ENCODE measurements at regions not wholly inside any gene's neighbourhood (a gene's known extent, or its start where the extent isn't known, plus 50 kb on each side); places are given as distances from the start of the nearest gene placed in this dataset.
A peak's percentile ranks its signal among the peaks of the same experiment; 100 is the strongest.

- Histone ChIP-seq H3K36me3 (no peaks in the 10 kb centered on the region), H3K27ac (replicated peaks) (no peak overlapping the region), H3K9me3 (replicated peaks) (no peaks in the 10 kb centered on the region), H3K4me3 (no peak overlapping the region), H3K4me1 (no peaks in the 10 kb centered on the region), H3K27me3 (ENCODE audit: low read depth) (no peaks in the 10 kb centered on the region)
- DNase-seq = no peak
- TF ChIP-seq CTCF (IDR thresholded peaks at IDR 0.05; ENCODE audit: borderline replicate concordance) = no peak
- intact Hi-C loops (cut with micrococcal nuclease) = no loop called here
Observed at GRCh38 chr20:10832141-10832540, 158.3 kb upstream of the JAG1 start.

- peaks cover 29% of the 10 kb centered on the region for H3K9me3 ChIP-seq (replicated peaks)
- H3K36me3 ChIP-seq = peaks cover 4% of the 10 kb centered on the region
- no peak for TF ChIP-seq CTCF (IDR thresholded peaks at IDR 0.05; ENCODE audit: borderline replicate concordance)
- H3K27me3 ChIP-seq (ENCODE audit: low read depth) = no peaks in the 10 kb centered on the region
- no peak overlapping the region for H3K27ac ChIP-seq (replicated peaks)
- H3K4me1 ChIP-seq = no peaks in the 10 kb centered on the region
- DNase-seq = no peak
- no peak overlapping the region for H3K4me3 ChIP-seq
- intact Hi-C loops (cut with micrococcal nuclease) = no loop called here
Observed at GRCh38 chr20:10837901-10838300, 164.1 kb upstream of the JAG1 start.

GRCh38 chr20:10842116-10842515 lies 168.3 kb upstream of the JAG1 start:
- Histone ChIP-seq H3K9me3 (replicated peaks) (peaks cover 29% of the 10 kb centered on the region), H3K36me3 (peaks cover 4% of the 10 kb centered on the region), H3K4me3 (no peak overlapping the region), H3K27ac (replicated peaks) (no peak overlapping the region), H3K4me1 (no peaks in the 10 kb centered on the region), H3K27me3 (ENCODE audit: low read depth) (no peaks in the 10 kb centered on the region)
- no peak for DNase-seq
- intact Hi-C loops (cut with micrococcal nuclease) = no loop called here
- TF ChIP-seq CTCF (IDR thresholded peaks at IDR 0.05; ENCODE audit: borderline replicate concordance) = no peak

- intact Hi-C loops (cut with micrococcal nuclease) = no loop called here
- peak overlapping the region; percentile 1 for H3K27ac ChIP-seq (replicated peaks)
- H3K27me3 ChIP-seq (ENCODE audit: low read depth) = no peaks in the 10 kb centered on the region
- peaks cover 29% of the 10 kb centered on the region for H3K9me3 ChIP-seq (replicated peaks)
- no peak overlapping the region for H3K4me3 ChIP-seq
- no peak for DNase-seq
- H3K36me3 ChIP-seq = peaks cover 4% of the 10 kb centered on the region
- H3K4me1 ChIP-seq = peaks cover under 1% of the 10 kb centered on the region
- TF ChIP-seq CTCF (IDR thresholded peaks at IDR 0.05; ENCODE audit: borderline replicate concordance) = no peak
Observed at GRCh38 chr20:10843146-10843711, 169.4 kb upstream of the JAG1 start.

- DNase-seq = no peak
- Histone ChIP-seq H3K9me3 (replicated peaks) (peaks cover 12% of the 10 kb centered on the region), H3K4me3 (no peak overlapping the region), H3K27me3 (ENCODE audit: low read depth) (no peaks in the 10 kb centered on the region), H3K27ac (replicated peaks) (no peak overlapping the region), H3K36me3 (peaks cover 3% of the 10 kb centered on the region), H3K4me1 (peaks cover 11% of the 10 kb centered on the region)
- no peak for TF ChIP-seq CTCF (IDR thresholded peaks at IDR 0.05; ENCODE audit: borderline replicate concordance)
- intact Hi-C loops (cut with micrococcal nuclease) = no loop called here
Observed at GRCh38 chr20:10846766-10847165, 173.0 kb upstream of the JAG1 start.
